SU-DHL-6 (cell line): ENCODE measurements at regions not wholly inside any gene's neighbourhood (a gene's known extent, or its start where the extent isn't known, plus 50 kb on each side); places are given as distances from the start of the nearest gene placed in this dataset.

Source experiments
- CTCF ChIP-seq: fragments of 200-600 bp; sonication (generic); IDR thresholded peaks from one replicate; pipeline ENCODE4 v1.5.1; 2017; ENCODE audit warnings: antibody characterized with exemption, mild to moderate bottlenecking, low read length, moderate library complexity; ENCODE audit not compliant: insufficient read depth, poor library complexity, severe bottlenecking
- EZH2phosphoT487 ChIP-seq: fragments of 200-600 bp; sonication (generic), shearing (Covaris generic); conservative IDR thresholded peaks from 2 replicates; pipeline ENCODE4 v1.6.1; 2018; ENCODE audit warnings: mild to moderate bottlenecking, antibody characterized with exemption, low read length, moderate library complexity, mixed read lengths

GRCh38 chr4:17098401-17098800 lies 200.0 kb upstream of the LDB2 start:
- TF ChIP-seq CTCF: no peak
- TF ChIP-seq EZH2phosphoT487: no peak
